Endothelial cell of umbilical vein (primary cell): ENCODE measurements at regions not wholly inside any gene's neighbourhood (a gene's known extent, or its start where the extent isn't known, plus 50 kb on each side); places are given as distances from the start of the nearest gene placed in this dataset.

ENCODE experiments used
- BruUV-seq: library from RNA; stranded (reverse); fragments of 400-500 nt; replicated peaks from 2 replicates; lab custom pipeline; 2021; lab: Mats Ljungman, UMichigan
- CTCF ChIA-PET: fragments of 300-600, 350-600 bp; sonication (Branson Sonifier 250); formaldehyde crosslinking; loops from one replicate; lab custom pipeline; 2021; ENCODE audit warnings: antibody characterized with exemption, inconsistent platforms; lab: Charles Lee
- POLR2A ChIA-PET: fragments of 300-600, 350-600 bp; sonication (Branson Sonifier 250); formaldehyde crosslinking; loops from one replicate; lab custom pipeline; 2021; ENCODE audit warnings: antibody characterized with exemption, inconsistent platforms; lab: Charles Lee
- DNase-seq: peaks from one replicate; pipeline ENCODE4 v3.0.0-alpha.2; 2011; ENCODE audit warnings: low read depth, low spot score
- FAIRE-seq: peaks from 2 replicates; lab custom pipeline; 2011; peaks lifted over from hg19 to GRCh38; lab: Jason Lieb, UNC
- H2AFZ ChIP-seq: 2 replicates; pipeline ENCODE4 v1.6.0; 2012; ENCODE audit warnings: low read depth, low read length, control low read depth, inconsistent platforms
- H3K27ac ChIP-seq: 2 replicates; pipeline ENCODE4 v1.5.1; 2011; ENCODE audit warnings: low read depth, mild to moderate bottlenecking, control low read depth, low read length, moderate library complexity; ENCODE audit not compliant: insufficient read depth
- H3K27me3 ChIP-seq, 2 experiments: 2 replicates each; pipeline versions ENCODE4 v1.6.0 to v1.6.1; 2011; ENCODE audit warnings: low read length in 2 of 2, mixed read lengths in 1 of 2; ENCODE audit not compliant: control insufficient read depth in 2 of 2, insufficient read depth in 2 of 2
- H3K36me3 ChIP-seq, 2 experiments: 2 replicates in 1 of 2; 3 replicates in 1 of 2; pipeline ENCODE4 v1.5.1; 2011; ENCODE audit warnings: low read length in 2 of 2, mild to moderate bottlenecking in 1 of 2, moderate library complexity in 1 of 2; ENCODE audit not compliant: control insufficient read depth in 2 of 2, insufficient read depth in 2 of 2; ENCODE audit errors: extremely low read depth in 1 of 2
- H3K4me1 ChIP-seq: 3 replicates; pipeline ENCODE4 v1.5.1; 2011; ENCODE audit warnings: mild to moderate bottlenecking, low read length; ENCODE audit not compliant: control insufficient read depth, insufficient read depth; ENCODE audit errors: extremely low read depth
- H3K4me2 ChIP-seq: 2 replicates; pipeline ENCODE4 v1.6.1; 2011; ENCODE audit warnings: low read length, control low read depth, mixed read lengths; ENCODE audit not compliant: insufficient read depth
- H3K4me3 ChIP-seq, 3 experiments: fragments of 200-600 bp in 1 of 3; sonication (generic), shearing (Covaris generic) in 1 of 3; replicated peaks in 1 of 3; 2 replicates each; pipeline ENCODE4 v1.5.1; 2011 to 2016; ENCODE audit warnings: control low read depth in 3 of 3, low read length in 3 of 3, mild to moderate bottlenecking in 2 of 3, inconsistent platforms in 1 of 3, low read depth in 1 of 3, moderate library complexity in 1 of 3; ENCODE audit not compliant: insufficient read depth in 1 of 3
- H3K79me2 ChIP-seq: 2 replicates; pipeline ENCODE4 v1.6.0; 2012; ENCODE audit warnings: low read length, inconsistent platforms; ENCODE audit not compliant: control insufficient read depth, insufficient read depth
- H3K9ac ChIP-seq: replicated peaks from 2 replicates; pipeline ENCODE3; 2011; ENCODE audit warnings: low read length, control low read depth; ENCODE audit not compliant: insufficient read depth; ENCODE audit errors: extremely low read depth
- H3K9me1 ChIP-seq: replicated peaks from 3 replicates; pipeline ENCODE4 v1.6.0; 2011; ENCODE audit warnings: mild to moderate bottlenecking, low read length; ENCODE audit not compliant: control insufficient read depth, insufficient read depth; ENCODE audit errors: extremely low read depth
- H3K9me3 ChIP-seq: replicated peaks from 2 replicates; pipeline ENCODE4 v1.5.1; 2012; ENCODE audit warnings: low read length, inconsistent platforms; ENCODE audit not compliant: control insufficient read depth, insufficient read depth
- H4K20me1 ChIP-seq: replicated peaks from 2 replicates; pipeline ENCODE3; 2011; ENCODE audit warnings: mild to moderate bottlenecking, low read length; ENCODE audit not compliant: control insufficient read depth, insufficient read depth; ENCODE audit errors: extremely low read depth
- CTCF ChIP-seq, 2 donors: IDR thresholded peaks; 1 replicate in 1 of 2; 2 replicates in 1 of 2; pipeline ENCODE4 v1.5.1; 2011; ENCODE audit warnings: low read length in 2 of 2, mild to moderate bottlenecking in 2 of 2, moderate library complexity in 2 of 2, control low read depth in 1 of 2, inconsistent platforms in 1 of 2, low read depth in 1 of 2; ENCODE audit not compliant: insufficient read depth in 1 of 2; ENCODE audit errors: extremely low read depth in 1 of 2
- EZH2 ChIP-seq: IDR thresholded peaks from 2 replicates; pipeline ENCODE4 v1.6.1; 2012; ENCODE audit warnings: borderline replicate concordance, low read depth, mild to moderate bottlenecking, moderate library complexity, low read length, inconsistent platforms; ENCODE audit not compliant: severe bottlenecking
- FOS ChIP-seq: IDR thresholded peaks from 2 replicates; pipeline ENCODE4 v1.6.1; 2011; ENCODE audit warnings: mild to moderate bottlenecking, low read length, moderate library complexity, borderline replicate concordance; ENCODE audit not compliant: insufficient read depth
- GATA2 ChIP-seq: IDR thresholded peaks from 2 replicates; pipeline ENCODE4 v1.7.0; 2011; ENCODE audit warnings: low read depth, mild to moderate bottlenecking, moderate library complexity, mixed read lengths, low read length; ENCODE audit not compliant: insufficient read length, insufficient read depth
- JUN ChIP-seq: IDR thresholded peaks from 2 replicates; pipeline ENCODE4 v1.6.1; 2011; ENCODE audit warnings: borderline replicate concordance, low read depth; ENCODE audit not compliant: insufficient read length, insufficient read depth
- MYC ChIP-seq: IDR thresholded peaks from one replicate; pipeline ENCODE4 v1.6.1; 2011; ENCODE audit warnings: mild to moderate bottlenecking, low read depth, low read length
- POLR2A ChIP-seq: IDR thresholded peaks from 2 replicates; pipeline ENCODE4 v1.6.1; 2012; ENCODE audit warnings: low read depth, mild to moderate bottlenecking, control low read depth, low read length
- POLR2AphosphoS5 ChIP-seq: IDR thresholded peaks from 2 replicates; pipeline ENCODE4 v1.6.1; 2012; ENCODE audit warnings: low read depth, mild to moderate bottlenecking, control low read depth, low read length, moderate library complexity; ENCODE audit not compliant: insufficient read depth
- dilution Hi-C: fragments of 300-500 bp; cut with MboI; formaldehyde crosslinking; loops from one replicate; pipeline ENCODE4 v1.15.0; 2019; ENCODE audit warnings: low sequenced_read_pairs; ENCODE audit not compliant: extremely low pct_ligation_motif_present
- intact Hi-C: fragments of 100-400 bp; cut with micrococcal nuclease; formaldehyde crosslinking; loops from one replicate; pipeline ENCODE4 v1.10.0; 2022
- TF ChIP-seq, protein P1 (sequence below): IDR thresholded peaks from 2 replicates; pipeline ENCODE4 v1.6.1; 2011; ENCODE audit not compliant: insufficient read depth, insufficient read length

DNA sequence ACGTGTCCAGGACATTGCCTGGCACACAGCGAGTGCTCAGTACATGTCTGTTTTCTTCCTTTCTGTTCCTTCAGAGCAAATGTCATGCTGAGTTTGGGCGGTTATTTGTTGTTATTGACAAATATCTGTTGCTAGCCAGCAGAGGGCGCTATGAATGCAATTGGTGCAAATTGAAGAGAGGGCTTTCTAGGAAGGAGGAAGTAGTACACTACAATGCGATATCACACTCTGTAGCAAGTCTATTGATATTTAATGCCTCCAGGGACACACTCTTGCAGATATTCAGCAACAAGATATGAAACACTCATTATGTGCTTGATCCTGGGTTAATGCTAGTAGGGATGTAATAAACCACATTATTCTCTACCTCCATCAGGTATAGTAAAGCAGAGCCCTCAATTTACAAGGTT, 267.3 kb upstream of the SRRM4 start:
- ChIA-PET CTCF (no interaction called here), POLR2A (no interaction called here)
- BruUV-seq: no TSS peak
- TF ChIP-seq CTCF (IDR thresholded peaks at IDR 0.05; ENCODE audit: extremely low read depth in 1 of 2, insufficient read depth in 1 of 2, low read depth in 1 of 2, low read length in 2 of 2): peak in 1 of 2 donors; percentile 6
- TF ChIP-seq FOS: no peak
- no peak overlapping the region for H3K4me2 ChIP-seq
- no peaks in the 10 kb centered on the region for H3K36me3 ChIP-seq
- no peaks in the 10 kb centered on the region for H3K27me3 ChIP-seq
- no peak for DNase-seq
- H3K79me2 ChIP-seq: no peaks in the 10 kb centered on the region
- no peak overlapping the region for H2AFZ ChIP-seq
- intact Hi-C loops (no loop called here), dilution Hi-C loops (no loop called here)
- H3K9me1 ChIP-seq: no peaks in the 10 kb centered on the region
- no peak overlapping the region for H3K27ac ChIP-seq
- H4K20me1 ChIP-seq: no peaks in the 10 kb centered on the region
- no peak for FAIRE-seq
- H3K9ac ChIP-seq: no peak overlapping the region
- no peak overlapping the region for H3K4me3 ChIP-seq
- H3K4me1 ChIP-seq: no peaks in the 10 kb centered on the region
- H3K9me3 ChIP-seq: no peaks in the 10 kb centered on the region

- no TSS peak for BruUV-seq
Measured at GRCh38 chr12:118714500-118714899, 266.8 kb upstream of the SRRM4 start.

More at GRCh38 chr12:118714500-118714899, 266.8 kb upstream of the SRRM4 start:
- POLR2A ChIA-PET: no interaction called here
- no peaks in the 10 kb centered on the region for H3K27me3 ChIP-seq
- H3K4me2 ChIP-seq: no peak overlapping the region
- intact Hi-C loops: no loop called here
- CTCF ChIA-PET: no interaction called here
- H3K79me2 ChIP-seq: no peaks in the 10 kb centered on the region
- no peak for FAIRE-seq
- H3K4me3 ChIP-seq: no peak overlapping the region
- no peak overlapping the region for H3K9ac ChIP-seq
- H3K4me1 ChIP-seq: no peaks in the 10 kb centered on the region
- no peak overlapping the region for H3K27ac ChIP-seq
- H2AFZ ChIP-seq: no peak overlapping the region
- DNase-seq: no peak
- H4K20me1 ChIP-seq: no peaks in the 10 kb centered on the region
- dilution Hi-C loops: no loop called here
- TF ChIP-seq MYC (no peak), POLR2AphosphoS5 (no peak), GATA2 (no peak), POLR2A (no peak), JUN (no peak), FOS (no peak), CTCF (IDR thresholded peaks at IDR 0.05; ENCODE audit: extremely low read depth in 1 of 2, insufficient read depth in 1 of 2, low read depth in 1 of 2, low read length in 2 of 2) (no peak), EZH2 (no peak)
- TF ChIP-seq, protein P1, sequence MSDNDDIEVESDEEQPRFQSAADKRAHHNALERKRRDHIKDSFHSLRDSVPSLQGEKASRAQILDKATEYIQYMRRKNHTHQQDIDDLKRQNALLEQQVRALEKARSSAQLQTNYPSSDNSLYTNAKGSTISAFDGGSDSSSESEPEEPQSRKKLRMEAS: no peak
- H3K9me1 ChIP-seq: no peaks in the 10 kb centered on the region
- H3K9me3 ChIP-seq: no peaks in the 10 kb centered on the region
- no peaks in the 10 kb centered on the region for H3K36me3 ChIP-seq
